Gastroesophageal sphincter (tissue), 4 donors: ENCODE measurements at regions not wholly inside any gene's neighbourhood (a gene's known extent, or its start where the extent isn't known, plus 50 kb on each side); places are given as distances from the start of the nearest gene placed in this dataset.

Experiments used
- ATAC-seq: fragments of 150-250 bp; one replicate; pipeline ENCODE4 v1.9.1; 2016; ENCODE audit warnings: mild to moderate bottlenecking, moderate library complexity
- H3K27ac ChIP-seq, 4 donors: fragments of 200-600 bp; sonication (generic) in 3 of 4; 1 replicate in 3 of 4; 2 replicates in 1 of 4; pipeline ENCODE4 v1.5.1; 2016 to 2019
- H3K27me3 ChIP-seq: fragments of 200-600 bp; sonication (generic); one replicate; pipeline ENCODE4 v1.5.1; 2019
- H3K36me3 ChIP-seq, 2 donors: fragments of 200-600 bp; sonication (generic); one replicate each; pipeline ENCODE4 v1.5.1; 2019; ENCODE audit warnings: control low read depth in 1 of 2
- H3K4me1 ChIP-seq, 3 donors: fragments of 200-600 bp; sonication (generic); 1 replicate in 2 of 3; 2 replicates in 1 of 3; pipeline ENCODE4 v1.5.1; 2016 to 2019; ENCODE audit warnings: control low read depth in 2 of 3
- H3K4me3 ChIP-seq, 2 donors: fragments of 200-600 bp; sonication (generic); one replicate each; pipeline ENCODE4 v1.5.1; 2019; ENCODE audit warnings: mild to moderate bottlenecking in 1 of 2, moderate library complexity in 1 of 2
- H3K9me3 ChIP-seq, 3 donors: fragments of 200-600 bp; sonication (generic); one replicate each; pipeline ENCODE4 v1.5.1; 2017 to 2019; ENCODE audit warnings: control low read depth in 2 of 3
- CTCF ChIP-seq, 4 experiments: fragments of 200-600 bp in 2 of 4; fragments of 450-650 bp in 2 of 4; sonication (generic) in 1 of 4; IDR thresholded peaks; one replicate each; pipeline ENCODE4 v1.5.1; 2017 to 2019; ENCODE audit warnings: antibody characterized with exemption in 4 of 4, mild to moderate bottlenecking in 2 of 4, moderate library complexity in 2 of 4
- EP300 ChIP-seq: sonication (generic); formaldehyde crosslinking; IDR thresholded peaks from one replicate; pipeline ENCODE4 v1.6.1; 2017; ENCODE audit warnings: antibody characterized with exemption, mild to moderate bottlenecking
- POLR2A ChIP-seq, 2 donors: fragments of 450-650 bp; IDR thresholded peaks; one replicate each; pipeline ENCODE4 v1.6.1; 2017; ENCODE audit warnings: antibody characterized with exemption in 2 of 2, mild to moderate bottlenecking in 2 of 2, moderate library complexity in 1 of 2
- POLR2AphosphoS5 ChIP-seq: sonication (generic); formaldehyde crosslinking; IDR thresholded peaks from one replicate; pipeline ENCODE4 v1.6.1; 2017; ENCODE audit warnings: antibody characterized with exemption
- WGBS, 2 donors: methylation state at CpG; one replicate each; pipeline ENCODE4 v1.1.5; 2018; ENCODE audit warnings: low coverage in 1 of 2; 5-methylcytosine and 5-hydroxymethylcytosine counted together

GRCh38 chr2:191615596-191615995 lies 62.3 kb upstream of the NABP1 start:
- Histone ChIP-seq H3K4me1 (no peaks in the 10 kb centered on the region), H3K27me3 (no peaks in the 10 kb centered on the region), H3K27ac (no peak overlapping the region), H3K4me3 (no peak overlapping the region), H3K36me3 (no peaks in the 10 kb centered on the region), H3K9me3 (no peaks in the 10 kb centered on the region)
- ATAC-seq, result no peak
- 81 to 88% methylated on average over 3 of the region's 3 CpGs for WGBS, 2 donors
- TF ChIP-seq POLR2A (IDR thresholded peaks at IDR 0.05), result no peak
- TF ChIP-seq POLR2AphosphoS5, result no peak
- TF ChIP-seq EP300, result no peak
- no peak for TF ChIP-seq CTCF (IDR thresholded peaks at IDR 0.05)

- WGBS, 2 donors, result 63 to 87% methylated on average over 4 of the region's 4 CpGs
- H3K4me1 ChIP-seq, result no peaks in the 10 kb centered on the region
- H3K27ac ChIP-seq, result no peak overlapping the region
- H3K9me3 ChIP-seq, result no peaks in the 10 kb centered on the region
- TF ChIP-seq POLR2A (IDR thresholded peaks at IDR 0.05) (no peak), EP300 (no peak), CTCF (IDR thresholded peaks at IDR 0.05) (no peak), POLR2AphosphoS5 (no peak)
- no peaks in the 10 kb centered on the region for H3K36me3 ChIP-seq
- H3K4me3 ChIP-seq, result no peak overlapping the region
- no peak for ATAC-seq
- no peaks in the 10 kb centered on the region for H3K27me3 ChIP-seq
Observed at GRCh38 chr2:191617575-191617974, 60.4 kb upstream of the NABP1 start.

GRCh38 chr2:191618046-191618780 lies 59.7 kb upstream of the NABP1 start:
- no peaks in the 10 kb centered on the region for H3K9me3 ChIP-seq
- TF ChIP-seq POLR2A (IDR thresholded peaks at IDR 0.05) (no peak), POLR2AphosphoS5 (no peak), EP300 (no peak), CTCF (IDR thresholded peaks at IDR 0.05) (no peak)
- no peaks in the 10 kb centered on the region for H3K36me3 ChIP-seq
- WGBS, 2 donors, result 79 to 83% methylated on average over 2 of the region's 3 CpGs
- no peak for ATAC-seq
- H3K4me1 ChIP-seq, result no peaks in the 10 kb centered on the region
- H3K27me3 ChIP-seq, result no peaks in the 10 kb centered on the region
- no peak overlapping the region for H3K27ac ChIP-seq
- no peak overlapping the region for H3K4me3 ChIP-seq

GRCh38 chr2:191618786-191619185 lies 59.1 kb upstream of the NABP1 start:
- TF ChIP-seq POLR2AphosphoS5 (no peak), CTCF (IDR thresholded peaks at IDR 0.05) (no peak), EP300 (no peak), POLR2A (IDR thresholded peaks at IDR 0.05) (no peak)
- H3K27me3 ChIP-seq, result no peaks in the 10 kb centered on the region
- H3K4me1 ChIP-seq, result no peaks in the 10 kb centered on the region
- H3K9me3 ChIP-seq, result no peaks in the 10 kb centered on the region
- H3K36me3 ChIP-seq, result no peaks in the 10 kb centered on the region
- H3K4me3 ChIP-seq, result no peak overlapping the region
- WGBS, 2 donors, result 96 to 100% methylated on average over 2 of the region's 2 CpGs
- no peak overlapping the region for H3K27ac ChIP-seq
- no peak for ATAC-seq

GRCh38 chr2:191620144-191620543 lies 57.8 kb upstream of the NABP1 start:
- WGBS, 2 donors, result 90 to 100% methylated on average over 1 of the region's 1 CpG

More at GRCh38 chr2:191620144-191620543, 57.8 kb upstream of the NABP1 start:
- H3K4me3 ChIP-seq, result no peak overlapping the region
- ATAC-seq, result no peak
- no peaks in the 10 kb centered on the region for H3K9me3 ChIP-seq
- no peak overlapping the region for H3K27ac ChIP-seq
- no peaks in the 10 kb centered on the region for H3K27me3 ChIP-seq
- no peaks in the 10 kb centered on the region for H3K36me3 ChIP-seq
- TF ChIP-seq POLR2A (IDR thresholded peaks at IDR 0.05), result no peak
- TF ChIP-seq CTCF (IDR thresholded peaks at IDR 0.05), result no peak
- TF ChIP-seq POLR2AphosphoS5, result no peak
- TF ChIP-seq EP300, result no peak
- no peaks in the 10 kb centered on the region for H3K4me1 ChIP-seq
